Astrocyte of the spinal cord (primary cell): ENCODE measurements at regions not wholly inside any gene's neighbourhood (a gene's known extent, or its start where the extent isn't known, plus 50 kb on each side); places are given as distances from the start of the nearest gene placed in this dataset.
"Not testable (repeated sequence)": the region's sequence is repeated elsewhere in the genome, so short reads cannot be mapped to it uniquely, and the experiment has no call there.

ENCODE experiments used
- DNase-seq: peaks from one replicate; pipeline ENCODE4 v3.0.0; 2011; ENCODE audit warnings: low read depth, low spot score
- H3K4me3 ChIP-seq: 2 replicates; pipeline ENCODE4 v1.5.1; 2011; ENCODE audit warnings: low read depth, mild to moderate bottlenecking, low read length, moderate library complexity
- CTCF ChIP-seq: IDR thresholded peaks from 2 replicates; pipeline ENCODE4 v1.5.1; 2012; ENCODE audit warnings: low read depth, mild to moderate bottlenecking, low read length, inconsistent platforms
- in situ Hi-C: cut with HindIII; loops from 2 replicates; pipeline ENCODE4 v1.10.0; 2017; ENCODE audit warnings: low sequenced_read_pairs

- no peak for TF ChIP-seq CTCF
- no peak for DNase-seq
- no peak overlapping the region for H3K4me3 ChIP-seq
- in situ Hi-C loops: no loop called here
These were observed 125.2 kb upstream of the TGFBR2 start for GRCh38 chr3:30481241-30481640.

- in situ Hi-C loops, DNase-seq, H3K4me3 ChIP-seq: not testable (repeated sequence)
These were observed 122.2 kb upstream of the TGFBR2 start for GRCh38 chr3:30484229-30484628.

- in situ Hi-C loops: no loop called here
- no peak for DNase-seq
- TF ChIP-seq CTCF: no peak
- H3K4me3 ChIP-seq: no peak overlapping the region
These were observed 120.0 kb upstream of the TGFBR2 start for GRCh38 chr3:30486368-30486767.

GRCh38 chr3:30488070-30488756, 118.2 kb upstream of the TGFBR2 start:
- TF ChIP-seq CTCF: no peak
- H3K4me3 ChIP-seq: no peak overlapping the region
- no peak for DNase-seq
- in situ Hi-C loops: no loop called here

GRCh38 chr3:30492322-30493192, 113.8 kb upstream of the TGFBR2 start:
- no peak for DNase-seq
- no peak overlapping the region for H3K4me3 ChIP-seq
- in situ Hi-C loops: no loop called here
- no peak for TF ChIP-seq CTCF

- TF ChIP-seq CTCF: no peak
- DNase-seq: peak; percentile 72
- in situ Hi-C loops: no loop called here
- H3K4me3 ChIP-seq: no peak overlapping the region
These were observed 112.5 kb upstream of the TGFBR2 start for GRCh38 chr3:30493911-30494311.
